Activated effector memory CD4-positive, alpha-beta T cell treated with Interleukin-2 at 50 U/mL for 16 hours (primary cell): ENCODE measurements at regions not wholly inside any gene's neighbourhood (a gene's known extent, or its start where the extent isn't known, plus 50 kb on each side); places are given as distances from the start of the nearest gene placed in this dataset.

ENCODE experiments used
- DNase-seq: peaks from one replicate; pipeline ENCODE4 v3.0.0-alpha.2; 2020

DNA sequence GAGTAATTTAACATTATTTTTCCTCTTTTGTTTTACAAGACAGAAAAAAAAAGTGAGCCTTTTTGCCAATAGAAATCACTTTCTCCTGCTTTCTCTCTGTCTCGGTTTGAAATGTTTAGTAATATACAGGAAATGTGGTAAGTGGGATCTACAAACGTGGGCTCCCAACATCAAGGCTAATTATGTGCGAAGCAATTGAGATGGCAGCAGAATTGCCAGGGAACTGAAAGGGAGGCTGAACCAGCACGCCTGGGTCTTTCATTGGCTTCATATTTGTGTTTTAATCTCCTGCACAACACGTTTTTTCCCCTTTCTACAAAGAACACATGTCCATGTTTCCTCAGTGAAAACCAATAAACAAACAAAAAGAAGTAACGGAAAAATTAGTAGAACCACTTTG, 743.9 kb upstream of the SOX9 start:
- DNase-seq: no peak

DNA sequence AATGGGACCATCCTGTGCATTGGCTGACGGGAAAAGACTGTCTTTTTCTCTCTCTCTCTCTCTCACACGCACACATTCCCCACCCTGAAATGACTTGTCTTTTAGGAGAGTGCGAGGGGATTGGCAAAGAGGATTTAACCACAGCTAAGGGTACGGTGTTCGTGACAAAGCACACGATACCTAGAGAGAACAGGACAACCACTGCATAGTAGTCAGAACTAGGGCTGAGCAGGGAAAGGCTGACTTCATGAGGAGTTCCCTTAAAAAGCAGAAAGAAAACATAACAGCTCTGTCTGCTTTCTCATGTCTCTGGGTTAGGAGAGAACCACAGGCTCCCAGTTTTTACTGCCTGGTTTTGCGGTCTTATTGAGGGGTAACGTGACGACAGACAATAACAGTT, 742.8 kb upstream of the SOX9 start:
- DNase-seq: no peak

DNA sequence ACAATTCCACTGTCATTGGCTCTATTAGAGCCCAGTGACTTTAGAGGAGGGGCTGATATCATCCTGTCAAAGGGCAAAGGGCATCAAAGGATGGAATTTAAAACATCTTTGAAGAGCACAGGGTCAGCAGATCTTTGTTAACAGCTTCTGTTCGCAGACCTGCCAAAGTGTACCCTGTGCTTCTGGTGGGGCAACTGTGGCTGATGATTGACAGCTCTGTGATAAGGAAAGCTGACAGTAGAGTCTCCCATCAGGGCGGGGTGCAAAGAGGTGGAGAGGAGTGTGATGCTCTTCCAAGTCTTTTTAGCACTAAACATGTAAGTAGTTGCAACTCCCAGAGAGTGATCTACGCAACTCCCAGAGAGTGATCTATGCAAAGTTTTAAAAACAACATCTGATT, 742.1 kb upstream of the SOX9 start:
- DNase-seq: no peak

DNA sequence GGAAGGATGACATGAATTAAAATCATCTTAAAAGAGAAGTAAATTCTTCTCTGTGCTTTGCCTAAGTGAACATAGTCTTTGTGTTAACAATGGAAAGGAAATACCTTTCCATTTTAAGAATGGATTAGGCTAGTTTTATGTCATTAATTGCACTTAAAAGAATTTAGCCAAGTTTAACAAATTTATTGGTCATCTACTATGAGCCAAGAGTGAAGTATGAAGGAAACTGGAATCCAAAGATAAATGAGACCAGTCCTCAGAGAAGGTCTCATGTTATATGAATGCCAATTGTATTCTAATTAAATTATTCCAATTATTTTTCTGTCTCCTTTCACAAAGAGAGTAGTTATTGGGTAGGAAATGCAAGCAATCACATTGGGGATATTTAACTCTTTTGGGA, 741.3 kb upstream of the SOX9 start:
- no peak for DNase-seq

- DNase-seq: no peak
These were observed 740.3 kb upstream of the SOX9 start for GRCh38 chr17:71380535-71380934.

DNA sequence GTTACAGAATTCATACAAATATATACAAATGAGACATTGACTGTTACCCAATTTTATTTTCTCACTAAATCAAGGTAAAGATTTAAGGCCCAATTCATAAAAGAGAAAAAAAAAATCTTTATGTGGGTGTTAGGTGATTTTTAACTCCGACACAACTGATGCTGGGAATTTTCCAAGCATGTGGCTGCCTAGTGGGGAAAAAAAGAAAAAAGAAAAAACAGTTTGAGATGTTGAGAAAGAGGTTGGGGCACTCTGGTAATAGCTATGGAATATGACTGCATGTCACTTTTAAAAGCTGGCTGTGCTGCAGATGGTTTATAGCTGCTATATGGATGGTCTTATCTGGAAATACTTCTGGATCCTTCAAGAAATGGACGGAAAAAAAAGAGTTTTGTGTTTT, 739.9 kb upstream of the SOX9 start:
- no peak for DNase-seq

DNA sequence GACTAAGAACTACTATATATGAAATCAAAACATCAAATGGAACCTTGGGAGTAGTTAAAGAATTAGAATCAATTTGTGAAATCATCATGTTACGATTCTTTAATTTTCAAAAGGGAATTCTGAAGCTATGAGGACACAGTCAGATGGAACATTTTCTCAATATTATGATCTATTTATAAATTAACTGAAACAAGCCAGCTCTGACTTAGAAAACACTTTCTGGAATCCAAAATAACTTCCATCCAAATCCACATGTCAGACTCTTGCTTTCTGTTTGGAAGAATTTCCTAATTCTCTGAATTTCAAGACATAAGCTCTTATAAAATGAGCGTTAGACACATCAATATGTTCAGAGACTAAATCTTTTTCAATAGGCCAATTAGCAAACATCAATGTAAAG, 737.7 kb upstream of the SOX9 start:
- DNase-seq: no peak

GRCh38 chr17:71387456-71387855, 733.4 kb upstream of the SOX9 start:
- no peak for DNase-seq

GRCh38 chr17:71392715-71393567, 727.9 kb upstream of the SOX9 start:
- DNase-seq: no peak

DNA sequence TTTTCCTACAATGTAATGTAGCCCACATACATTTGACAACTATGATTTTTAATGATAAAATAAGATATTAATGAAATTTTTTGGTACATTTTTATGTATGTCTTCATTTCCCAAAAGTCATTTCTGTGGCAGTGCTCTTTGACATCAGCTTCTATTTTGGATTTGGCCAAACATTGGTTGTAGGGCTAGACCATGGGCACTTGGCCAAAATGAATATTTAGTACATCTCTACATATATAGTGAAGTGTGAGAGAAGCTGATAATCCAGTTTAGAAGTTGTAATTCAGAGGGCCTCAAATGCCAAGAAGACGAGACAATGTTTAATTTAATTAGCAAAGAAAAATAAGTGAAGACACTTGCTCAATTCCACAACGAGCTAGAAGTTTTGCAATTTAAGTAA, 724.9 kb upstream of the SOX9 start:
- DNase-seq: no peak

DNA sequence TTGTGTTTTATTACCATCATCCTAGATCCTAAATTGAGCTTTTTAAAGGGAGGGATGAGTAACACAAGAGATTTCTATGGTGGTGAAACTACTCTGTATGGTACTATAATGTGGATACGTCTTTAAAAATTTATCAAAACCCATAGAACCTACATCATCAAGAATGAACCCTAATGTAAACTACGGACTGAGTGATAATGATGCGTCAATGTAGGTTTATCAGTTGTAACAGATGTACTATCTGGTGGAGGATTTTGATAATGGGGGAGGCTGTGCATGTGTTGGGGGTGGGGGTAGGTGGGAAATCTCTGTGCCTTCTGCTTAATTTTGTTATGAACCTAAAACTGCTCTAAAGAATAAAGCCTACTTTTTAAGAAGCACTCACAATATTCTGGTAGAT, 724.1 kb upstream of the SOX9 start:
- DNase-seq: no peak

DNA sequence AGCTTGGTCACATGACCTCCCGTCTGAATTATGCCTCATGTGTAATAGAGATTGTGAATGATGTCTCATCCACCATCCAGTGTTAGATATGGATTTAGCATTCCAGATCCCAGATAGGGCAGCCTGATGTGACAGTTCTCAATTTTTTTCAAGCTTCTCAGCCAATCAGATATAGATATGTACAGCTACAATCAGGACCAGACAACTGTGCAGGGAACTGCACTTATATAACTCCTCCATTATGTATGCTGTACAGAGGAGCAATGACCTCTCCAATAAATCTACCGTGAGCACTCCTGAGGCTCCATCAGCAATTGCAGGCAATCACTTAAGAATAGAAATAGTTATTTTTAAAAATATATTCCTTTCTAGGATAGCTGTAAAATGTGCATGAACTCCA, 722.8 kb upstream of the SOX9 start:
- DNase-seq: no peak

GRCh38 chr17:71398800-71399219, 722.0 kb upstream of the SOX9 start:
- DNase-seq: no peak

DNA sequence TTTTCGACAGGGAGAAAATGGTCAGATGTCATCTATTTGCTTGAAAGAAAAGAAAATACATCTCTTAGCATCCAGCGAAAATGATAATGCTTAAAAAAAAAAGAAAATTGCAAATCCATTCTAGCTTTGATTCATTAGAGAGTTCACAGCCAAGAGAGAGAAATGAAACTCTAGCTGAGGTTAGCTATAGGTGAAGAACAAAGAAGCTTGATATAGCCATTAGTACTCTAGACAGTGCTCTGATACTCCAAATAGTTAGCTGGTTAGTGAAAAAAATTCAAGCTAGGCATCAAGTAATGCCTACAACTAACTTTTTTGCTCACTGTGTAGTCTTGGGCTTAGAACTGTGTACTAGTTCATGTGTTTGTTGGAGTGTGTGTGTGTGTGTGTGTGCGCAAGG, 721.6 kb upstream of the SOX9 start:
- no peak for DNase-seq

DNA sequence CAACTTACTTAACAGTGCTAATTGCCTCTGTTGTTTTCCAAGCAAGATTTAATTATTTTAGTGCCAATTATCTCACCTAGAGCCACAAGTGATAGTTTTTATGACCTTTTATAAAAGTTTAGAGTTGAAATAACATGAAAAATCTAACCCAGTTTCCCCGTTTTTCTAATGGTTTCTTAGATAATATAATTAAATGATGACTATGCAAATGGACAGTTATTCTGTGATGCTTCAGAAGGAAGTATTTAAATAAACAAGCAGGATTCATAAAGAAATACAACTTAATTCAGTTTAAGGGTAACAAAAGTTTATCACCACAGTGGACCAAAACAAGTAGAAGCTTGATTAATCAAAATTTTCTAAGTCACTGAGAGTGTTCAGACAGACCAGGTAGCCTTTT, 721.2 kb upstream of the SOX9 start:
- no peak for DNase-seq

- no peak for DNase-seq
These were observed 718.8 kb upstream of the SOX9 start for GRCh38 chr17:71402007-71402406.

- no peak for DNase-seq
These were observed 718.1 kb upstream of the SOX9 start for GRCh38 chr17:71402661-71403141.

- DNase-seq: no peak
These were observed 715.7 kb upstream of the SOX9 start for GRCh38 chr17:71405101-71405500.

GRCh38 chr17:71407981-71408380, 712.8 kb upstream of the SOX9 start:
- no peak for DNase-seq

DNA sequence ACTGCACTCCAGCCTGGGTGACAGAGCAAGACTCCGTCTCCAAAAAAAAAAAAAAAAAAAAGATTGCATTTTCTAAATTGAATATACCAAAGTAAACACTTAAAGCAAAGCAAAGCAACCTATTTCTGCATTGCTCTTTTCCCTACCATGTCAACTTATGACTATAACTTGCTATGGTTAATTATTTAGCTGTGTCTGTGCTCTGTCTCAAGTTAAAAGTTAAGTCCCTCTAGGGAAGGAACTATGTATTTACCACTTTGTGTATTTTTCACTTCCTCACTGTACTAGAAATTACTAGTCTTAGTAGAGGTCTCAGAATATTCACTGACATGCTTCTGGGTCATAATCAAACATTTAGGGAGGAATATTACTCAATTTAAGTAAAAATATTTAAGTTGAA, 711.7 kb upstream of the SOX9 start:
- no peak for DNase-seq

GRCh38 chr17:71409712-71410111, 711.1 kb upstream of the SOX9 start:
- DNase-seq: no peak

- DNase-seq: no peak
These were observed 708.0 kb upstream of the SOX9 start for GRCh38 chr17:71412803-71413202.

- no peak for DNase-seq
These were observed 706.9 kb upstream of the SOX9 start for GRCh38 chr17:71413935-71414334.

- no peak for DNase-seq
These were observed 703.7 kb upstream of the SOX9 start for GRCh38 chr17:71417142-71417541.

- no peak for DNase-seq
These were observed 697.9 kb upstream of the SOX9 start for GRCh38 chr17:71422968-71423367.
